ENCODE measurements at regions not wholly inside any gene's neighbourhood (a gene's known extent, or its start where the extent isn't known, plus 50 kb on each side); places are given as distances from the start of the nearest gene placed in this dataset.

- no peak overlapping the region for H3K27ac Mint-ChIP-seq (ENCODE audit: unreplicated experiment)
- TF ChIP-seq CTCF (IDR thresholded peaks at IDR 0.05): no peak
- H3K4me3 Mint-ChIP-seq (ENCODE audit: unreplicated experiment): no peak overlapping the region
- H3K36me3 Mint-ChIP-seq (ENCODE audit: low read depth): no peaks in the 10 kb centered on the region
- no peaks in the 10 kb centered on the region for H3K4me1 Mint-ChIP-seq (ENCODE audit: low read depth)
- no peak for DNase-seq (ENCODE audit: low spot score)
- H3K27me3 Mint-ChIP-seq (ENCODE audit: low read depth): peaks cover 2% of the 10 kb centered on the region
- H3K9me3 Mint-ChIP-seq (ENCODE audit: low read depth): no peaks in the 10 kb centered on the region
Observed at GRCh38 chr3:94654096-94654495, 591.2 kb downstream of the NSUN3 start.

DNA sequence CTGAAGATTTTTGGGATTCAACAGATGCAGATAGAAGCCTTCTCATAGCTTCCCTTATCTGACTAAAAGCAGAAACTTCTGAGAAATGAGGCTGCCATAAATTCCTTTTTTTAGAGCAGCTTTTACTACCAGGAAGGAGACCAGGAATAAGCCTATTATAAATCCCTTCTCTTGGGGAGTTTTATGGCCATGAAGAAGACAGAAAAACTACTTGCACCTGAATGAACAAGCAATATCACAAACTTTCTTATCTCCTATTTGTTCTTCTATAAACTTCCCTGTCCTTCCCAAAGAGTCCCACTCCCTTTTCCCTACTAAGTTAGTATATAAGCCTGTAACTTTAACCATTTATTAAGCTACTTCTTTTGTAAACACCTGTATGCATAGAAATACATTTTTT, 603.1 kb downstream of the NSUN3 start:
- no peak for DNase-seq (ENCODE audit: low spot score)
- TF ChIP-seq CTCF (IDR thresholded peaks at IDR 0.05): no peak
- Mint-ChIP-seq H3K9me3 (ENCODE audit: low read depth) (no peaks in the 10 kb centered on the region), H3K27ac (ENCODE audit: unreplicated experiment) (no peak overlapping the region), H3K36me3 (ENCODE audit: low read depth) (no peaks in the 10 kb centered on the region), H3K4me3 (ENCODE audit: unreplicated experiment) (no peak overlapping the region), H3K4me1 (ENCODE audit: low read depth) (no peaks in the 10 kb centered on the region), H3K27me3 (ENCODE audit: low read depth) (no peaks in the 10 kb centered on the region)

- no peak for DNase-seq (ENCODE audit: low spot score)
- H3K36me3 Mint-ChIP-seq (ENCODE audit: low read depth): no peaks in the 10 kb centered on the region
- H3K27ac Mint-ChIP-seq (ENCODE audit: unreplicated experiment): no peak overlapping the region
- peaks cover 3% of the 10 kb centered on the region for H3K4me1 Mint-ChIP-seq (ENCODE audit: low read depth)
- H3K9me3 Mint-ChIP-seq (ENCODE audit: low read depth): no peaks in the 10 kb centered on the region
- TF ChIP-seq CTCF (IDR thresholded peaks at IDR 0.05): no peak
- no peak overlapping the region for H3K4me3 Mint-ChIP-seq (ENCODE audit: unreplicated experiment)
- H3K27me3 Mint-ChIP-seq (ENCODE audit: low read depth): no peaks in the 10 kb centered on the region
Observed at GRCh38 chr3:94671078-94671477, 608.2 kb downstream of the NSUN3 start.

DNA sequence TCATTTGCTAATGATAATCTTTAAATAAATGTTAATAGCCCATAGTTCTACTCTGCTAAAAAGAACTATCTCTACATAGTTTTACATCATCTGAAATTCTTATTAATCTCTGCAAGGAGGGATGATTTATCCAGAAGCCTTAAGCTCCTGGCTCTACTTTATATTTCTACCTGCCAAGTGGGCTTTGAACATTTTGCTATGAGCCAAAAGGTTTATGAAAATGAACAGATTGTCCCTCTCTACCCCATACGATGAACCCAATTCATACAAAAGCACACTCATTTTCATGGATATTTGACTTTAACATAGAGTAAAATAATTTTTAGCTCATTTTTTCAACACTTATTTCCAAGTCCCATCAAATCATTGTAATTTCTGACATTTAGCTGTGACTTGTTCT, 611.0 kb downstream of the NSUN3 start:
- Mint-ChIP-seq H3K27ac (ENCODE audit: unreplicated experiment) (no peak overlapping the region), H3K4me1 (ENCODE audit: low read depth) (peaks cover 3% of the 10 kb centered on the region), H3K27me3 (ENCODE audit: low read depth) (no peaks in the 10 kb centered on the region), H3K36me3 (ENCODE audit: low read depth) (peaks cover 1% of the 10 kb centered on the region), H3K4me3 (ENCODE audit: unreplicated experiment) (no peak overlapping the region), H3K9me3 (ENCODE audit: low read depth) (peaks cover 15% of the 10 kb centered on the region)
- no peak for TF ChIP-seq CTCF (IDR thresholded peaks at IDR 0.05)
- no peak for DNase-seq (ENCODE audit: low spot score)

- Mint-ChIP-seq H3K4me1 (ENCODE audit: low read depth) (no peaks in the 10 kb centered on the region), H3K9me3 (ENCODE audit: low read depth) (peaks cover 19% of the 10 kb centered on the region), H3K27ac (ENCODE audit: unreplicated experiment) (no peak overlapping the region), H3K36me3 (ENCODE audit: low read depth) (no peaks in the 10 kb centered on the region), H3K27me3 (ENCODE audit: low read depth) (no peaks in the 10 kb centered on the region), H3K4me3 (ENCODE audit: unreplicated experiment) (no peak overlapping the region)
- no peak for TF ChIP-seq CTCF (IDR thresholded peaks at IDR 0.05)
- no peak for DNase-seq (ENCODE audit: low spot score)
Observed at GRCh38 chr3:94686208-94686607, 623.3 kb downstream of the NSUN3 start.

Data from chondrocyte (in vitro differentiated cells).